ENCODE measurements at regions not wholly inside any gene's neighbourhood (a gene's known extent, or its start where the extent isn't known, plus 50 kb on each side); places are given as distances from the start of the nearest gene placed in this dataset.

DNA sequence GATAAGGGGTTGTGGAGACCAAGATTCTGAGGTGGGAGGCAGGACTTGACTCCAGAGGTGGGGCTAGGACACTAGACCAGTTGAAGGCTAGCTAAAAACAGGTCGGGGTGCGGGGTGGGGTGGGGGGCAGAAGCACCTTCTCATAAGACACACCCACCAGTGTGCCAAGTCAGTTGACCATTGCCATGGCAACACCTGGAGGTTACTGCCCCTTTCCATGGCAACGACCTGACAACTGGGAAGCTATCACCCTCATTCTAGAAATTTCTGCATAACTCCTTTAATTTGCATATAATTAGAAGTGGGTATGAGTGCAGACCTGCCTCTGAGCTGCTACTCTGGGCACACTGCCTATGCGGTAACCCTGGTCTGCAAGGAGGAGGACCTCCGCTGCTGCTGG is 53.9 kb upstream of the ALOX12 start:
- no peaks in the 10 kb centered on the region for H3K4me1 ChIP-seq
- no peaks in the 10 kb centered on the region for H3K27me3 ChIP-seq
- H3K9me3 ChIP-seq: no peaks in the 10 kb centered on the region
- no peak overlapping the region for H3K27ac ChIP-seq
- DNase-seq: no peak
- no peak for ATAC-seq
- H3K36me3 ChIP-seq: no peaks in the 10 kb centered on the region
- H3K4me3 ChIP-seq: no peak overlapping the region
- intact Hi-C loops (cut with DNase I): no loop called here
- TF ChIP-seq, protein P1, sequence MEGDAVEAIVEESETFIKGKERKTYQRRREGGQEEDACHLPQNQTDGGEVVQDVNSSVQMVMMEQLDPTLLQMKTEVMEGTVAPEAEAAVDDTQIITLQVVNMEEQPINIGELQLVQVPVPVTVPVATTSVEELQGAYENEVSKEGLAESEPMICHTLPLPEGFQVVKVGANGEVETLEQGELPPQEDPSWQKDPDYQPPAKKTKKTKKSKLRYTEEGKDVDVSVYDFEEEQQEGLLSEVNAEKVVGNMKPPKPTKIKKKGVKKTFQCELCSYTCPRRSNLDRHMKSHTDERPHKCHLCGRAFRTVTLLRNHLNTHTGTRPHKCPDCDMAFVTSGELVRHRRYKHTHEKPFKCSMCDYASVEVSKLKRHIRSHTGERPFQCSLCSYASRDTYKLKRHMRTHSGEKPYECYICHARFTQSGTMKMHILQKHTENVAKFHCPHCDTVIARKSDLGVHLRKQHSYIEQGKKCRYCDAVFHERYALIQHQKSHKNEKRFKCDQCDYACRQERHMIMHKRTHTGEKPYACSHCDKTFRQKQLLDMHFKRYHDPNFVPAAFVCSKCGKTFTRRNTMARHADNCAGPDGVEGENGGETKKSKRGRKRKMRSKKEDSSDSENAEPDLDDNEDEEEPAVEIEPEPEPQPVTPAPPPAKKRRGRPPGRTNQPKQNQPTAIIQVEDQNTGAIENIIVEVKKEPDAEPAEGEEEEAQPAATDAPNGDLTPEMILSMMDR (IDR thresholded peaks at IDR 0.05): no peak

DNA sequence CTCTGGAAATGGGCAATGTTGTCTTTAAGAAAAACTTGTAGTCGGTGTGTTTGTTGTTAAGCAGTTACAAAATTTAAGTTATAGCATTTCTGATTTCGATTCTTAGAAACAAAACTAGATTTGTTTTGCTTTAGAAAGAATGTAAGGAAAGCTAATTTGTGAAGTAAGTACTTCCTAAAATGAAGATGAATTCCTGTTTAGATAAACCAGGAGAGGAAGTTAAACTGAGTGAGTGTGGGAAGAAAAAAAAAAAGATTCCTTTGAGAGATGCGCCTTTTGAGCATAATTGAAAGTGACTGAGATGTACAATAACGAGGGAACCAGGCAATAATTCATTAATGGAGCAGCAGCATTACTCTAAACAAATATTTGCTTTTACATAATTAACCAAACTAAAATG is 52.4 kb upstream of the ALOX12 start:
- H3K4me3 ChIP-seq: no peak overlapping the region
- ATAC-seq: no peak
- TF ChIP-seq, protein P1 (IDR thresholded peaks at IDR 0.05): no peak
- H3K4me1 ChIP-seq: no peaks in the 10 kb centered on the region
- no peaks in the 10 kb centered on the region for H3K9me3 ChIP-seq
- H3K27ac ChIP-seq: no peak overlapping the region
- no peaks in the 10 kb centered on the region for H3K27me3 ChIP-seq
- DNase-seq: no peak
- H3K36me3 ChIP-seq: no peaks in the 10 kb centered on the region
- intact Hi-C loops (cut with DNase I): no loop called here
